ENCODE measurements at regions not wholly inside any gene's neighbourhood (a gene's known extent, or its start where the extent isn't known, plus 50 kb on each side); places are given as distances from the start of the nearest gene placed in this dataset.

GRCh38 chr10:124235232-124235631 lies 141.8 kb upstream of the CHST15 start:
- H3K27ac ChIP-seq: no peak overlapping the region

DNA sequence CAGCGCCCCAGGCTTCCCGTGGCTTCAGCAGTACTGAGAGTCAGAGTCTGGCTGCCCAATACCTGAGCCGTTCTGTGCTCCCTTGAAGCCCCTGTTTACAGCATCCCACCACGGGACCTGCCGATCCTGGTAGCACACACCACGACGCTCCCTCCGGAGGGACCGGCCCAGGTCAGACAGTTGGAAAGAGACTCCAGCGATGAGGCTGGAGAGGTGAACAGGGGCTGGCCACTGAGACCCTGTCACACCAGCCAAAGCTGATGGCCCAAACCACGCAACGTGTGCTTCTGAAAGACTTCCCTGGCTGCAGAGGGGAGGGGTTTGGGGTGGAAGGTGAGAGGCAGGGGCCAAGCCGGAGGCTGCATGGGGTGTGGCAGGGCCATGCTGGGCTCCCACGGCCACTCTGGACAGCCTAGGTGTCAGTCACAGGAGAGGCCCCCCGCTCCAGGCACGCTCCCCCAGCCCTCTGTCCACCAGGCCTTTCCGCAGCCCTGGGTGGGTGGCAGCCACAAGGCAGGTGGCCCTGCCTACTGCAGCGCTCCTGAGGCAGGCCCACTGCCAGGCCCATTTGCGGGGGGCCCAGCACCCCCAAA lies 140.2 kb upstream of the CHST15 start:
- Histone ChIP-seq H3K27ac (no peak overlapping the region), H3K4me3 (no peak overlapping the region)

More at GRCh38 chr10:124235232-124235631, 141.8 kb upstream of the CHST15 start:
- no peak overlapping the region for H3K4me3 ChIP-seq

DNA sequence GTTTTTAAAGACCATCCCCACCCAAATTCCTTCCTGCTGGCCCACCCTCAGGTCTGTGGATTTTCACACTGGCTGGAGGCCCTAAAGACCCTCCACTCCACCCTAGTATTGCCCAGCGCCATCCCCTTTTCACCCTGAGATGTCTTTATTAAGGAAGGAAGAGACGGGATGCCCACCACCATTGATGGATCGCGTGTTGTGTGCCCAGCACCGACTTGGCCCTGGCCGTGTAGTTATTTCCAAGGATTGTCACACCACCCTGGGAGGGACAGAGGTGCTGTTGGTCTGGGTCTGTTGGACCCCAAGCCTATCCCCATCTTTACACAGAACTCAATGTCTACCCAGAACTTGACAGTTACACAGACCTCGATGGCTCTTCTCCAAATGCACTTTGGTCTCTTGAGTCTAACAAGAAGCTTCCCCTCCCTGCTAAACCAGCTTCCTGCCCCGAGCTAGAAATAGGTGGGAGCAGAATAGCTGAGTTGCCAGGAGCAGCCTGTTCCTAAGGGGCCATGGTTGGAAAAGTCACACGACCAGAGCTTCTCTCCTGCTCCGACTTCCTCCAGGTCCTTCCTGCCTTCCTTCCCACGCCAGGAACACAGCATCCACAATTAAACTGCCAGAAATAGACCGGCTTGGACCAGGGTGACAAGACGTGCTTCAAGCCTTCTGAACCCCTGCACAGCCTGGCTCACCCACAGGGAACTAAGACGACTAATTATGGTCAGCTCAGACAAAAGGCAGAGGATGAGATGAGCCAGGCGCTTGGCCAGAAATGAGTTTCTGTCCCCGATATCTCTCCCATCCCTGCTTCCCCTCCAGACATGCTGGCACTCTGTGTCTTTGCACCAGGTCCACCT lies 139.5 kb upstream of the CHST15 start:
- no peak overlapping the region for H3K27ac ChIP-seq
- no peak overlapping the region for H3K4me3 ChIP-seq

GRCh38 chr10:124231168-124232155 lies 138.1 kb upstream of the CHST15 start:
- no peak overlapping the region for H3K27ac ChIP-seq

DNA sequence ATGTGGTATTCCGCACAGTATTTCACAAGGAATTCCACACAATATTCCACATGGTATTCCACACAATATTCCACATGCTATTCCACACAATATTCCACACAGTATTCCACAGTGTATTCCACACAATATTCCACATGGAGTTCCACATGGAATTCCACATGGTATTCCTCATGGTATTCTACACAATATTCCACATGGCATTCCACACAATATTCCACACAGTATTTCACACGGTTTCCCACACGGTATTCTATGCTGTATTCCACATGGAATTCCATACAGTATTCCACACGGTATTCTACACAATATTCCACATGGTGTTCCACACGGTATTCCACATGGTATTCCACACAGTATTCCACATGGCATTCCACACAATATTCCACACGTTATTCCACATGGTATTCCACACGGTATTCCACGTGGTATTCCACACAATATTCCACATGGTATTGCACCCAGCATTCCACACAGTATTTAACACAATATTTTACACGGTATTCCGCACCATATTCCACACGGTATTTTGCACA lies 137.3 kb upstream of the CHST15 start:
- H3K4me3 ChIP-seq: no peak overlapping the region

More at GRCh38 chr10:124231168-124232155, 138.1 kb upstream of the CHST15 start:
- H3K4me3 ChIP-seq: no peak overlapping the region

DNA sequence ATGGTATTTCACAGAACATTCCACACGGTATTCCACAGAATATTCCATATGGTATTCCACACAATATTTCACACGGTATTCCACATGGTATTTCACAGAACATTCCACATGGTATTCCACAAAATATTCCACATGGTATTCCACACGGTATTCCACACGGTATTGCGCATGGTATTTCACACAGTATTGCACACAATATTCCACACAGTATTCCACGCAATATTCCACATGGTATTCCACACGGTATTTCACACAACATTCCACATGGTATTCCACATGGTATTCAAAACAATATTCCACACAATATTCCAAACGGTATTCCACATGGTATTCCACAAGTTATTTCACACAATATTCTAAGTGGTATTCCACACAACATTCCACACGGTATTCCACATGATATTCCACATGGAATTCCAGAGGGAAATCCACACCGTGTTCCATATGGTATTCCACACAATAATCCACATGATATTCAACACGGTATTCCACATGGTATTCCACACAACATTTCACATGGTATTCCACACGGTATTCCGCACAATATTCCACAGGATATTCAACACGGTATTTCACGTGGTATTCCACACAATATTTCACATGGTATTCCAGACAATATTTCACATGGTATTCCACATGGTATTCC lies 136.7 kb upstream of the CHST15 start:
- Histone ChIP-seq H3K27ac (no peak overlapping the region), H3K4me3 (no peak overlapping the region)

More for the DNA sequence above, 137.3 kb upstream of the CHST15 start:
- H3K27ac ChIP-seq: no peak overlapping the region

GRCh38 chr10:124229201-124229988 lies 136.0 kb upstream of the CHST15 start:
- Histone ChIP-seq H3K27ac (no peak overlapping the region), H3K4me3 (no peak overlapping the region)

DNA sequence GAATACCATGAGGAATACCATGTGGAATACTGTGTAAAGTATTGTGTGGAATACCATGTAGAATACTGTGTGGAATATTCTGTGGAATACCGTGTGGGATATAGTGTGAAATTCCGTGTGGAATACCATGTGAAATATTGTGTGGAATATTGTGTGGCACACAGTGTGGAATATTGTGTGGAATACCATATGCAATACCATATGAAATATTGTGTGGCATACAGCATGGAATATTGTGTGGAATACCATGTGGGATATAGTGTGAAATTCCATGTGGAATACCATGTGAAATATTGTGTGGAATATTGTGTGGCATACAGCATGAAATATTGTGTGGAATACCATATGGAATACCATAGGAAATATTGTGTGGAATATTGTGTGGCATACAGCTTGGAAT lies 135.1 kb upstream of the CHST15 start:
- Histone ChIP-seq H3K4me3 (no peak overlapping the region), H3K27ac (no peak overlapping the region)

- H3K27ac ChIP-seq: no peak overlapping the region
- no peak overlapping the region for H3K4me3 ChIP-seq
Observed at GRCh38 chr10:124227988-124228387, 134.6 kb upstream of the CHST15 start.

DNA sequence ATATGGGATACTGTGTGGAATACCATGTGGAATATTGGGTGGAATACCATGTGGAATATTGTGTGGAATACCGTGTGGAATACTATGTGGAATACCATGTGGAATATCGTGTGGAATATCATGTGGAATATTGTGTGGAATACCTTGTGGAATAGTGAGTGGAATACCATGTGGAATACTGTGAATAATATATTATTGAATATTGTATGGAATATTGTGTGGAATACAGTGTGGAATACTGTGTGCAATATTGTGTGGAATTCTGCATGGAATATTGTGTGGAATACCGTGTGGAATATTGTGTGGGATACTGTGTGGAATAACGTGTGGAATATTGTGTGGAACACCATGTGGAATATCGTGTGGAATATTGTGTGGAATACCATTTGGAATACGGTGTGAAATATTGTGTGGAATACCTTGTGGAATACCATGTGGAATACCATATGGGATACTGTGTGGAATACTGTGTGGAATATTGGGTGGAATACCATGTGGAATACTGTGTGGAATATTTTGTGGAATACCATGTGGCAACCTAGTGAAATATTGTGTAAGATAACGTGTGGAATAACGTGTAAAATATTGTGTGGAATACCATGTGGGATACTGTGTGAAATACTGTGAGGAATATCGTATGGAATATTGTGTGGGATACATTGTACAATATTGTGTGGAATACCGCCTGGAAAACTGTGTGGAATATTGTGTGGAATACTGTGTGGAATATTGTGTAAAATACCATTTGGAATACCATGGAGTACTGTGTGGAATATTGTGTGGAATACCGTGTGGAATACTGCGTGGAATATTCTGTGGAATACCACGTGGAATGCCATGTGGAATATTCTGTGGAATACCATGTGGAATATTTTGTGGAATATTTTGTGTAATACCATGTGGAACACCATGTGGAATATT lies 133.9 kb upstream of the CHST15 start:
- no peak overlapping the region for H3K4me3 ChIP-seq
- H3K27ac ChIP-seq: no peak overlapping the region

DNA sequence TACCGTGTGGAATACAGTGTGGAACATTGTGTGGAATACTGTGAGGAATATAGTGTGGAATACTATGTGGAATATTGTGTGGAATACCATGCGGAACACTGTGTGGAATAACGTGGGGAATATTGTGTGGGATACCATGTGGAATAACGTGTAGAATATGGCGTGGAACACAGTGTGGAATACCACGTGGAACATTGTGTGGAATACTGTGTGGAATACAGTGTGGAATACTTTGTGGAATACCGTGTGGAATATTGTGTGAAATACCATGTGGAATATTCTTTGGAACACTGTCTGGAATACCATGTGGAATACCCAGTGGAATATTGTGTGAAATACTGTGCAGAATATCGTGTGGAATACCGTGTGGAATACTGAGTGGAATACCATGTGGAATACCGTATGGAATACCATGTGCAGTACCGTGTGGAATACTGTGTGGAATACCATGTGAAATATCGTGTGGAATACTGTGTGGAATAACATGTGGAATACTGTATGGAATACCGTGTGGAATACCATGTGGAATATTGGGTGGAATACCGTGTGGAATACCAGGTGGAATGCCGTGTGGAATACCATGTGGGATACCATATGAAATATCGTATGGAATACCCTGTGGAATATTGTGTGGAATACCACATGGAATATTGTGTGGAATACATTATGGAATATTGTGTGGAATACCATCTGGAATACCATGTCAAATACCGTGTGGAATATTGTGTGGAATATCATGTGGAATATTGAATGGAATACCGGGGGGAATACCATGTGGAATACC lies 133.1 kb upstream of the CHST15 start:
- no peak overlapping the region for H3K4me3 ChIP-seq
- no peak overlapping the region for H3K27ac ChIP-seq

GRCh38 chr10:124225467-124226270 lies 132.3 kb upstream of the CHST15 start:
- no peak overlapping the region for H3K27ac ChIP-seq
- no peak overlapping the region for H3K4me3 ChIP-seq

- Histone ChIP-seq H3K4me3 (no peak overlapping the region), H3K27ac (no peak overlapping the region)
Observed at GRCh38 chr10:124225029-124225466, 131.7 kb upstream of the CHST15 start.

DNA sequence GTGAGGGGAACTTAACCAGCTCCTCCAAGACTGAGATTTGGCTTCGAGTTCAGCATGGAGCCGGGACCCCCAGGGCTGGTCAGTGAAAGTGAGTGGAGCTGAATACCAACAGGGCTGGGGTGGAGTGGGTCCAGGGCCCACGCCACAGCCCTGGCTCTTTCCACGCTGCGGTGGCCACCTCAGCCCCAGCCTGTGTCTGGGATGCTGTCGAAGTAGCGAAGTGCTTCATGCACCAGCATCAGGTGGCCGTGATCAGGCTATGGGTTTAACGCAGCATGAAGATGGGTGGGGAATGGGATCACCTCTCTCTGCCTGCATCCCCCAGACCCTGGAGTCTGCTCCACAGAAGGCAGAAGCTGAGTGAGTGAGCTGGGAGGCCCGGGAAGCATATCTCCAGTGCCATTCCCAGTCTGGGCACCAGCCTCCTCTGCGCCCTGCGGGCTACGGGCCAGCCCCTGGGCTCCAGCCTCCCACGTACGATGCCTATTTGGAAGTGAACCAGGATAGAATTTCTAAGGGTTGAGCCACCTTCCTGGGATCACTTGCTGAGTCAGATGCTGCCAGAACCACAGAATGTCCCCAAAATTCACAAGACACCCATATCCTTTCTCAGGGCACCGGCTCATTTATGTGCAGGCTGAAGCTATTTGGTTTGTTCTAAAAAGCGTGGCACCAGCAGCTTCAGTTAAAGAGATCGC lies 131.1 kb upstream of the CHST15 start:
- no peak overlapping the region for H3K4me3 ChIP-seq
- no peak overlapping the region for H3K27ac ChIP-seq

DNA sequence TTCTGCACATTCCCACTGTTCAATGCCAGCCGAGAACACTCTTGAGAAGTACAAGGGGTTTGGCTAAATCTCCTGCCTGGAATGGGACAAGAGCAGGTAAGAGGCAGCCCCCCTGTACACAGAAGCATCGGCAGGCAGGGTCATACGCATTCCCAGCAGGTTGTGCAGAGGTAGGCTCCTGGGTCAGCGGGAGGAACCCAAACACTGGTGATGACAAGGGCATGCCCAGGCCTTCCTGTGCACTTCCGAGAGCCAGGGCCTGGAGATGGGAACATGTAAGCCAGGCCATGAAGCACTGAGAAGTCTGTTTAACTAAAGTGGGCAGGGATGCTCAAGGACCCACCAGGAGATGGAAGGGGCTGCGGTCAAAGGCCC lies 130.3 kb upstream of the CHST15 start:
- Histone ChIP-seq H3K4me3 (no peak overlapping the region), H3K27ac (no peak overlapping the region)
